H1 (cell line): ENCODE measurements at regions not wholly inside any gene's neighbourhood (a gene's known extent, or its start where the extent isn't known, plus 50 kb on each side); places are given as distances from the start of the nearest gene placed in this dataset.

Source experiments
- CTCF ChIA-PET: fragments of 300-600 bp; sonication (Branson Sonifier 250); formaldehyde crosslinking; loops from one replicate; lab custom pipeline; 2021; ENCODE audit not compliant: partially characterized antibody; lab: Charles Lee
- POLR2A ChIA-PET: fragments of 300-600 bp; sonication (Branson Sonifier 250); formaldehyde crosslinking; loops from one replicate; lab custom pipeline; 2021; ENCODE audit warnings: inconsistent platforms; ENCODE audit not compliant: partially characterized antibody; lab: Charles Lee
- DNase-seq, 2 experiments: peaks; one replicate each; pipeline versions ENCODE4 v3.0.0 to v3.0.0-alpha.2; 2010 to 2022; ENCODE audit warnings: low spot score in 2 of 2, low read depth in 1 of 2, mixed read lengths in 1 of 2
- FAIRE-seq: peaks from 2 replicates; lab custom pipeline; 2011; peaks lifted over from hg19 to GRCh38; lab: Jason Lieb, UNC
- H2AFZ ChIP-seq: 2 replicates; pipeline ENCODE4 v1.8.1; 2012; ENCODE audit warnings: low read length, inconsistent platforms
- H2AK5ac ChIP-seq: 2 replicates; pipeline ENCODE4 v1.6.1; 2013; ENCODE audit warnings: low read depth, low read length
- H2BK120ac ChIP-seq: replicated peaks from 2 replicates; pipeline ENCODE3; 2013; ENCODE audit warnings: low read depth, low read length, inconsistent platforms
- H2BK12ac ChIP-seq: 2 replicates; pipeline ENCODE4 v1.6.1; 2013; ENCODE audit warnings: low read depth, low read length
- H2BK15ac ChIP-seq: 2 replicates; pipeline ENCODE4 v1.6.1; 2013; ENCODE audit warnings: low read length
- H2BK20ac ChIP-seq: 2 replicates; pipeline ENCODE4 v1.6.1; 2013; ENCODE audit warnings: low read length
- H2BK5ac ChIP-seq: 2 replicates; pipeline ENCODE4 v1.6.1; 2013; ENCODE audit warnings: low read depth, low read length
- H3K14ac ChIP-seq: 2 replicates; pipeline ENCODE4 v1.6.1; 2013; ENCODE audit warnings: inconsistent platforms; ENCODE audit not compliant: insufficient read length
- H3K18ac ChIP-seq: 2 replicates; pipeline ENCODE4 v1.6.1; 2013; ENCODE audit warnings: low read length; ENCODE audit errors: extremely low read depth
- H3K23ac ChIP-seq: 2 replicates; pipeline ENCODE4 v1.6.1; 2013; ENCODE audit warnings: inconsistent platforms; ENCODE audit not compliant: insufficient read length
- H3K23me2 ChIP-seq: 2 replicates; pipeline ENCODE4 v1.6.1; 2013; ENCODE audit warnings: low read depth, low read length
- H3K27ac ChIP-seq: 2 replicates; pipeline ENCODE4 v1.6.1; 2011; ENCODE audit warnings: low read depth, low read length, inconsistent platforms
- H3K27me3 ChIP-seq, 4 experiments: replicated peaks in 1 of 4; 1 replicate in 1 of 4; 2 replicates in 3 of 4; pipeline versions ENCODE4 v1.6.1 to v1.8.1; 2011 to 2013; ENCODE audit warnings: low read length in 3 of 4, mild to moderate bottlenecking in 3 of 4, inconsistent platforms in 2 of 4, mixed read lengths in 2 of 4, moderate library complexity in 1 of 4; ENCODE audit not compliant: control insufficient read depth in 3 of 4, insufficient read depth in 3 of 4; ENCODE audit errors: extremely low read depth in 1 of 4
- H3K36me3 ChIP-seq, 4 experiments: 2 replicates each; pipeline versions ENCODE4 v1.6.1 to v1.8.1; 2011 to 2013; ENCODE audit warnings: mild to moderate bottlenecking in 4 of 4, low read length in 3 of 4, moderate library complexity in 2 of 4, control low read depth in 1 of 4, inconsistent platforms in 1 of 4; ENCODE audit not compliant: insufficient read depth in 4 of 4, control insufficient read depth in 2 of 4
- H3K4ac ChIP-seq: replicated peaks from 2 replicates; pipeline ENCODE3; 2013; ENCODE audit warnings: low read length, low read depth, mixed read lengths, inconsistent platforms; ENCODE audit not compliant: insufficient read length
- H3K4me1 ChIP-seq, 4 experiments: replicated peaks in 1 of 4; 1 replicate in 1 of 4; 2 replicates in 3 of 4; pipeline versions ENCODE4 v1.6.1 to v1.8.1; 2011 to 2013; ENCODE audit warnings: low read length in 3 of 4, inconsistent platforms in 2 of 4, mixed read lengths in 1 of 4; ENCODE audit not compliant: insufficient read depth in 4 of 4, control insufficient read depth in 3 of 4
- H3K4me2 ChIP-seq, 2 experiments: 2 replicates each; pipeline versions ENCODE4 v1.6.1 to v1.8.1; 2011 to 2013; ENCODE audit warnings: low read depth in 2 of 2, low read length in 2 of 2, control low read depth in 1 of 2, inconsistent platforms in 1 of 2, mild to moderate bottlenecking in 1 of 2; ENCODE audit not compliant: insufficient read depth in 1 of 2
- H3K4me3 ChIP-seq, 4 experiments: fragments of 200-600, 300-600 bp in 1 of 4; sonication (generic), shearing (Covaris generic), sonication (Bioruptor Twin) in 1 of 4; 2 replicates each; pipeline versions ENCODE4 v1.5.1 to v1.8.1; 2011 to 2016; ENCODE audit warnings: low read length in 4 of 4, low read depth in 3 of 4, control low read depth in 2 of 4, inconsistent platforms in 2 of 4, mild to moderate bottlenecking in 2 of 4, mixed read lengths in 1 of 4, moderate library complexity in 1 of 4; ENCODE audit not compliant: insufficient read depth in 2 of 4; ENCODE audit errors: extremely low read depth in 1 of 4
- H3K56ac ChIP-seq: replicated peaks from 2 replicates; pipeline ENCODE3; 2013; ENCODE audit warnings: low read depth, mild to moderate bottlenecking, mixed read lengths, low read length, inconsistent platforms; ENCODE audit not compliant: insufficient read length
- H3K79me1 ChIP-seq: 2 replicates; pipeline ENCODE4 v1.6.1; 2013; ENCODE audit warnings: low read depth, low read length, control low read depth
- H3K79me2 ChIP-seq, 2 experiments: 2 replicates each; pipeline versions ENCODE4 v1.6.1 to v1.8.1; 2012 to 2013; ENCODE audit warnings: low read length in 2 of 2, mild to moderate bottlenecking in 2 of 2, inconsistent platforms in 1 of 2; ENCODE audit not compliant: insufficient read depth in 2 of 2, control insufficient read depth in 1 of 2
- H3K9ac ChIP-seq, 4 experiments: replicated peaks in 1 of 4; 1 replicate in 1 of 4; 2 replicates in 3 of 4; pipeline versions ENCODE4 v1.6.1 to v1.8.1; 2011 to 2013; ENCODE audit warnings: low read depth in 3 of 4, low read length in 3 of 4, control low read depth in 2 of 4, mild to moderate bottlenecking in 2 of 4, moderate library complexity in 2 of 4, inconsistent platforms in 1 of 4; ENCODE audit errors: extremely low read depth in 1 of 4
- H3K9me3 ChIP-seq, 2 experiments: 2 replicates each; pipeline versions ENCODE4 v1.6.1 to v1.8.1; 2012 to 2013; ENCODE audit warnings: mild to moderate bottlenecking in 2 of 2, moderate library complexity in 2 of 2, control low read depth in 1 of 2, inconsistent platforms in 1 of 2, low read depth in 1 of 2, low read length in 1 of 2, mixed read lengths in 1 of 2; ENCODE audit not compliant: insufficient read depth in 2 of 2
- H4K20me1 ChIP-seq, 2 experiments: replicated peaks in 1 of 2; 2 replicates each; pipeline versions ENCODE3 to v1.8.1; 2011 to 2013; ENCODE audit warnings: inconsistent platforms in 2 of 2, low read length in 2 of 2, mild to moderate bottlenecking in 1 of 2; ENCODE audit not compliant: insufficient read depth in 2 of 2, control insufficient read depth in 1 of 2
- H4K5ac ChIP-seq: 2 replicates; pipeline ENCODE4 v1.6.1; 2013; ENCODE audit warnings: low read length, low read depth, mixed read lengths, inconsistent platforms; ENCODE audit not compliant: insufficient read length
- H4K8ac ChIP-seq: 2 replicates; pipeline ENCODE4 v1.8.0; 2013; ENCODE audit warnings: mild to moderate bottlenecking, moderate library complexity, low read length, inconsistent platforms; ENCODE audit not compliant: insufficient read depth; ENCODE audit errors: extremely low read depth
- H4K91ac ChIP-seq: replicated peaks from 2 replicates; pipeline ENCODE3; 2013; ENCODE audit warnings: low read length, mixed read lengths, inconsistent platforms; ENCODE audit not compliant: insufficient read length
- ASH2L ChIP-seq: fragments of 200-600, 300-600 bp; sonication (generic); IDR thresholded peaks from one replicate; pipeline ENCODE4 v1.7.1; 2017; ENCODE audit warnings: low read length
- BACH1 ChIP-seq: IDR thresholded peaks from 2 replicates; pipeline ENCODE4 v1.6.1; 2012; ENCODE audit warnings: low read length, improper control_type of control experiment
- CBX5 ChIP-seq: fragments of 300-800, 300-1000 bp; sonication (generic); IDR thresholded peaks from 2 replicates; pipeline ENCODE4 v1.7.1; 2016; ENCODE audit warnings: antibody characterized with exemption, low read length, low read depth
- CBX8 ChIP-seq: fragments of 300-800, 300-1000 bp; sonication (generic); IDR thresholded peaks from 2 replicates; pipeline ENCODE4 v1.7.1; 2016; ENCODE audit warnings: low read depth, low read length, borderline replicate concordance
- EGR1 ChIP-seq: IDR thresholded peaks from 2 replicates; pipeline ENCODE4 v1.6.1; 2011; ENCODE audit warnings: low read depth, low read length, borderline replicate concordance
- EZH2 ChIP-seq: fragments of 200-600 bp; sonication (generic); IDR thresholded peaks from 2 replicates; pipeline ENCODE4 v1.7.1; 2012; ENCODE audit warnings: low read depth, mild to moderate bottlenecking, moderate library complexity, low read length, inconsistent platforms; ENCODE audit not compliant: severe bottlenecking
- HDAC2 ChIP-seq, 2 experiments: fragments of 300-600 bp in 1 of 2; sonication (generic) in 1 of 2; IDR thresholded peaks; 2 replicates each; pipeline ENCODE4 v1.6.1; 2011 to 2012; ENCODE audit warnings: low read depth in 2 of 2, low read length in 2 of 2, mild to moderate bottlenecking in 2 of 2, moderate library complexity in 2 of 2, borderline replicate concordance in 1 of 2, inconsistent platforms in 1 of 2
- JUN ChIP-seq: IDR thresholded peaks from 2 replicates; pipeline ENCODE4 v1.6.1; 2011; ENCODE audit warnings: low read depth, mild to moderate bottlenecking, improper control_type of control experiment, low read length
- KDM5A ChIP-seq: fragments of 200-600 bp; IDR thresholded peaks from 2 replicates; pipeline ENCODE4 v1.7.1; 2012; ENCODE audit warnings: mild to moderate bottlenecking, low read length, inconsistent platforms, mixed read lengths
- PHF8 ChIP-seq: fragments of 200-600 bp; sonication (generic); conservative IDR thresholded peaks from 2 replicates; pipeline ENCODE4 v1.7.1; 2012; ENCODE audit warnings: low read depth, mild to moderate bottlenecking, inconsistent platforms, low read length, moderate library complexity
- POLR2A ChIP-seq, 2 experiments: IDR thresholded peaks; 1 replicate in 1 of 2; 2 replicates in 1 of 2; pipeline ENCODE4 v1.6.1; 2011; ENCODE audit warnings: low read depth in 2 of 2, low read length in 2 of 2, mild to moderate bottlenecking in 2 of 2; ENCODE audit errors: control extremely low read depth in 1 of 2
- POLR2AphosphoS5 ChIP-seq: IDR thresholded peaks from 2 replicates; pipeline ENCODE4 v1.6.1; 2011; ENCODE audit warnings: low read depth, low read length
- RAD21 ChIP-seq, 2 experiments: IDR thresholded peaks in 1 of 2; conservative IDR thresholded peaks in 1 of 2; 2 replicates each; pipeline ENCODE4 v1.6.1; 2011; ENCODE audit warnings: low read depth in 2 of 2, low read length in 2 of 2, improper control_type of control experiment in 1 of 2, inconsistent platforms in 1 of 2, mild to moderate bottlenecking in 1 of 2, moderate library complexity in 1 of 2
- SIX5 ChIP-seq: IDR thresholded peaks from 2 replicates; pipeline ENCODE4 v1.6.1; 2011; ENCODE audit warnings: mild to moderate bottlenecking, low read depth, low read length
- TCF12 ChIP-seq: IDR thresholded peaks from 2 replicates; pipeline ENCODE4 v1.6.1; 2011; ENCODE audit warnings: low read depth, mild to moderate bottlenecking, low read length
- ZNF274 ChIP-seq: IDR thresholded peaks from 2 replicates; pipeline ENCODE4 v1.7.0; 2012; ENCODE audit warnings: low read length, borderline replicate concordance; ENCODE audit errors: extremely low read depth
- WGBS, 2 experiments: shearing (Covaris generic) in 1 of 2; methylation state at CpG; one replicate each; pipeline versions ENCODE4 v1.1.6 to v1.1.7; 2013 to 2015; ENCODE audit warnings: low lambda C conversion rate in 2 of 2, mixed read lengths in 2 of 2, inconsistent platforms in 1 of 2, low coverage in 1 of 2, missing lambda C conversion rate in 1 of 2; ENCODE audit not compliant: insufficient replicate concordance in 2 of 2, insufficient coverage in 1 of 2, insufficient read length in 1 of 2; ENCODE audit errors: extremely low coverage in 1 of 2, missing lambda C conversion rate in 1 of 2; 5-methylcytosine and 5-hydroxymethylcytosine counted together

- H3K4me3 ChIP-seq: no peak overlapping the region
- H3K27ac ChIP-seq: no peak overlapping the region
- no peak overlapping the region for H2BK12ac ChIP-seq
- no peaks in the 10 kb centered on the region for H3K36me3 ChIP-seq
- H3K23ac ChIP-seq: no peak overlapping the region
- no peak overlapping the region for H4K8ac ChIP-seq
- H3K14ac ChIP-seq: no peak overlapping the region
- no peak overlapping the region for H4K91ac ChIP-seq
- no peaks in the 10 kb centered on the region; a peak in 1 of 7 replicates for H3K4me1 ChIP-seq
- FAIRE-seq (no peak), DNase-seq (no peak)
- no peak overlapping the region for H2BK20ac ChIP-seq
- no peaks in the 10 kb centered on the region for H3K27me3 ChIP-seq
- ChIA-PET POLR2A (no interaction called here), CTCF (interaction anchor here (5.5 kb wide), 1 partner anchor 311 kb away, joined by 43 read pairs; no protein-coding TSS in a partner anchor)
- H3K79me2 ChIP-seq: no peaks in the 10 kb centered on the region
- 95% methylated on average over 2 of the region's 2 CpGs; no CpG with 5 or more reads in 1 of the 2 experiments for WGBS, 2 experiments
- no peak overlapping the region for H2AFZ ChIP-seq
- no peaks in the 10 kb centered on the region for H4K20me1 ChIP-seq
- H2BK5ac ChIP-seq: no peak overlapping the region
- H4K5ac ChIP-seq: no peak overlapping the region
- no peak overlapping the region for H2BK120ac ChIP-seq
- no peak overlapping the region for H3K4me2 ChIP-seq
- H3K79me1 ChIP-seq: no peaks in the 10 kb centered on the region
- no peak overlapping the region for H2BK15ac ChIP-seq
- H3K9me3 ChIP-seq: no peaks in the 10 kb centered on the region
- H3K18ac ChIP-seq: no peak overlapping the region
- H2AK5ac ChIP-seq: no peak overlapping the region
- no peak overlapping the region for H3K4ac ChIP-seq
- no peak overlapping the region for H3K56ac ChIP-seq
- H3K23me2 ChIP-seq: no peaks in the 10 kb centered on the region; the same call in 1 of the 2 replicates
- no peak overlapping the region for H3K9ac ChIP-seq
- TF ChIP-seq POLR2A (IDR thresholded peaks at IDR 0.05; ENCODE audit: control extremely low read depth in 1 of 2, low read depth in 2 of 2, low read length in 2 of 2) (no peak), KDM5A (no peak), CBX8 (no peak), ASH2L (no peak), EGR1 (no peak), SIX5 (no peak), CBX5 (no peak), RAD21 (IDR thresholded peaks at IDR 0.05 in 1 of 2, conservative IDR thresholded peaks at IDR 0.05 in 1 of 2; ENCODE audit: low read depth in 2 of 2, low read length in 2 of 2) (no peak), POLR2AphosphoS5 (no peak), ZNF274 (no peak), PHF8 (no peak), BACH1 (no peak), JUN (no peak), EZH2 (no peak), HDAC2 (IDR thresholded peaks at IDR 0.05; ENCODE audit: borderline replicate concordance in 1 of 2, low read depth in 2 of 2, low read length in 2 of 2) (no peak), TCF12 (no peak)
Observed at GRCh38 chr6:87926687-87927086, 121.0 kb upstream of the SPACA1 start.
